OCI-LY1 (cell line): ENCODE measurements at regions not wholly inside any gene's neighbourhood (a gene's known extent, or its start where the extent isn't known, plus 50 kb on each side); places are given as distances from the start of the nearest gene placed in this dataset.

Source experiments
- CTCF ChIP-seq: fragments of 200-600 bp; sonication (generic), shearing (Covaris generic); IDR thresholded peaks from 2 replicates; pipeline ENCODE4 v1.5.1; 2017; ENCODE audit warnings: mild to moderate bottlenecking, antibody characterized with exemption, low read length, moderate library complexity, mixed read lengths
- EZH2 ChIP-seq: fragments of 200-600 bp; sonication (generic), shearing (Covaris generic); IDR thresholded peaks from 2 replicates; pipeline ENCODE4 v1.8.0; 2017; ENCODE audit warnings: borderline replicate concordance, mixed run types, mild to moderate bottlenecking, antibody characterized with exemption, low read length, moderate library complexity, mixed read lengths

GRCh38 chr4:129806986-129807385, 711.0 kb downstream of the C4orf33 start:
- TF ChIP-seq EZH2 (no peak), CTCF (no peak)
